ENCODE measurements at regions not wholly inside any gene's neighbourhood (a gene's known extent, or its start where the extent isn't known, plus 50 kb on each side); places are given as distances from the start of the nearest gene placed in this dataset.

DNA sequence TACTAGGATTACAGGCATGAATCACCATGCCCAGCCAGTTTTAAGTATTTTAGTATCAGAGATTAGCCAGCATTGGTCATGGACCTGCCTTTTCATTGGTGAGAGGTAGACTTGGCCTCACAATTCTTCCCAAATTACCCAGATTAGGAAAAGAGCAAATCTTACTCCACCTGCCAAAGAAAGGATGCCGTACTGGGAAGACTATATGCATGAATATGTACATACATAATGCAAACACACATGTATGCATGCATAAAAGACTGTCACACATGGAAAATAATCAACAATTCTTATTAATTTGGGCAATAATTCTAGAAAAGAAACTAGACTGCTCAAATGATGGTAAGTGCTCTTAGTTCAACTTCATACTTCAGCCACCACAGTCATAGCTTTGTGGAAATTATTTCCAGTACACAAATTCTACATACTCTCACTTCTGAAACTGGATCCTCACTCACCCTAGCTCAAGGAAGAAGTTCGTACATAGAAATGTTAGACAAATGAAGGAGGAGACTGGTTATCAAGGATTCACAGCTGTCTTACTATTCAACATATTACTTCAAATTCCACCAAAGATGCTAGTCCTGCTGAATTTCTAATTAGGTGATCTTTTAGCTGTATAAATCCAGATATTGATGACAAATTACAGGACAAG lies 73.7 kb downstream of the MINAR2 start:
- no peak for DNase-seq

DNA sequence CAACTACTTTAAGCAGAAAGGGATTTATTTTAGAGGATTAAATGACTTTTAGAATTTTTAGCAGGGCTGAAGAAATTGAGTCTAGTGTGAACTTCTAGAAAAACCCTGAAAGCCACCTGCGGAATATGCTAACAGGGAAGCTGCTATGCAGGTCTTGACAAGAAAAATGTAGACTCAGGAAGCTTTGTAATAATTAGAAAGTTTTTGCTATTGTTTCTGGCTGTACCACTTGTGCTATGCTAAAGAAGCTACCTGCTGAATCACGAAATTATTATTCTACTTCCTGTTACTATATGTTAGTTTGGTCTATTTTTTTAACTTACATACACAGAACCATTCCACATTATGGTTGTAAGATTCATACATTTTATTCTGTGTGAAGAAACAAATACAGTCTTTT lies 74.0 kb upstream of the CHSY3 start:
- no peak for DNase-seq

DNA sequence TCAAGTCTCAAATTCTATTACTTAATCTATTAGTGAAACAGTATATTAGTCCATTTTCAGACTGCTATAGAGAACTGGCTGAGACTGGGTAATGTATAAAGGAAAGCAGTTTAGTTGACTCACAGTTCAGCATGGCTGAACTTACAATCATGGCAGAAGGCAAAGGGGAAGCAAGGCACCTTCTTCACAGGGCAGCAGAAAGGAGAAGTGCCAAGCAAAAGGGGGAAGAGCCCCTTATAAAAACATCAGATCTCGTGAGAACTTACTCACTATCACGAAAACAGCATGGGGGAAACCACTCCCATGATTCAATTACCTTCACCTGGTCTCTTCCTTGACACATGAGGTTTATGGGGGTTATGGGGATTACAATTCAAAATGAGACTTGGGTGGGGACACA lies 67.9 kb upstream of the CHSY3 start:
- DNase-seq, result no peak

DNA sequence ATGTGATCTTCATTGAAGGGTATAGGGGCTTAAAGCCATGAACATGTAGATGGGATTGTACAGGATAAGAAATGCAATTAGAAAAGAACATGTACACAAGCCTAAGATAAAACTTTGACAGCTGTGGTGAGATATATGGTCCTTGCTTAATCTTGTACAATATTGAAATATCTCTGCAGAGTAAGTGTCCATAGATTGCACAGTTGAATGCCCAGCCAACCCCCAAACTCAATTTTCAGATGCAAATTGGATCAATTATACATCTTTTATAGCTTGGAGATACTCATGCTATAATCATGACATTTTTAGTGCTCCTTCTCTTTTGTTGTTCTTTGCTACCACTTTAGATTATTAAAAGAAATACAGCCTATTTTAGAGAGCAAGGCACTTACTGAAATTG lies 59.5 kb upstream of the CHSY3 start:
- DNase-seq, result no peak

DNA sequence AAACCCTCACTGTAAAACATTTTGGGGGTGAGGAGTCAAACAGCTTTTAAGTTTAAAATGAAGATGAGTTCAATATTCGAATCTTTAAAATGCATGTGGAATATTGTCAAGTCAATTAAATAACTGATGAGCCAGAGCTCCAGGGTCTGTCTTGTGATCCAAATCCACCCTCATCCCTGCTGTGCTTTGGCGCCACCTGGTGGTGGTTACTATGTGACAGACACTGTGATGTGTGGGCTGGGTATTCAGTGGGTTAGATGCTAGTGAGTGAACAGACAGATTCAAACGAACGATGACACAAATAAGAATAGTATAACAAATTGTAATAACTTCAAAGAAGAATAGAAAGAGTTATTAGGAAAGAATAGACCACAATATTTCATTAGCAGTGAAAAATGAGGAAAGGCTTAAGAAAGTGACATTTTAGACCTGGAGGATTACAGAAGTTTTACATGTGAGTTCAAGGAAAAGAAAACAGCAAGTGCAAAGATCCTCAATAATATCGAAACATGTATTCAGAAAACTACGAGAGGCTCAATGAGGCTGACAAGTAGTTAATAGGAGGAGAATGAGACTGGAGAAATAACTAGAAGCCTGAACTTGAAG lies 51.4 kb upstream of the CHSY3 start:
- peak; percentile 28 to 55 for DNase-seq

DNA sequence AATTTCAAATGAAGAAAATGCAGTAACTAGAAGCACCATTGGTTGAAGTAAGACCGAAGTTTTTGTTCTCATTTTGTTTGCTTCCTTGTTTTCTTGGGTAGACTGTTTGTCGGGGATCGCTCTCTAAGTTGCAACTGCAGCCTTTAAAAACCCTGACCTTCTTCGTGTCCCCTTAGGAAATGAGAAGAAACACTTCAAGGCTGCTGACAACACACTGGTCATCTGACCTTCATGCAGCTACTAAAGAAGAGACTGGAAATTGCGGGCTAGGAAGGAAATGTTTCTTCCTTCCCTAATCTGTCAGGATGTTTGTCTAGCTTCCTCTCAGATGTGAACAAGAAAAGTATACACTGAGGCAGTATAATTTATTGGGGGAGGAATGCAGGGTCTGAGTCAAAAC lies 50.7 kb upstream of the CHSY3 start:
- DNase-seq, result no peak

Measured in CD4-positive, alpha-beta T cell treated with Interferon alpha-2 for 1 hour (primary cell).